Activated T-cell treated with anti-CD3 and anti-CD28 coated beads for 1 hour (primary cell): ENCODE measurements at regions not wholly inside any gene's neighbourhood (a gene's known extent, or its start where the extent isn't known, plus 50 kb on each side); places are given as distances from the start of the nearest gene placed in this dataset.

Experiments
- DNase-seq: peaks from one replicate; pipeline ENCODE4 v3.0.0-alpha.2; 2020; ENCODE audit warnings: low read depth

GRCh38 chr1:96996001-96996400 is 274.4 kb downstream of the PTBP2 start:
- no peak for DNase-seq

- no peak for DNase-seq
Measured at GRCh38 chr1:96997717-96998116, 276.1 kb downstream of the PTBP2 start.

GRCh38 chr1:96998466-96998865 is 276.9 kb downstream of the PTBP2 start:
- DNase-seq, result no peak

- DNase-seq, result no peak
Measured at GRCh38 chr1:96999191-96999590, 277.6 kb downstream of the PTBP2 start.

- DNase-seq, result no peak
Measured at GRCh38 chr1:97004054-97004453, 282.5 kb downstream of the PTBP2 start.

- DNase-seq, result no peak
Measured at GRCh38 chr1:97004743-97005142, 283.2 kb downstream of the PTBP2 start.

GRCh38 chr1:97006044-97006661 is 284.6 kb downstream of the PTBP2 start:
- no peak for DNase-seq

GRCh38 chr1:97007840-97008604 is 286.4 kb downstream of the PTBP2 start:
- DNase-seq, result no peak

GRCh38 chr1:97010566-97011264 is 289.1 kb downstream of the PTBP2 start:
- DNase-seq, result no peak

- no peak for DNase-seq
Measured at GRCh38 chr1:97013136-97013535, 291.6 kb downstream of the PTBP2 start.

GRCh38 chr1:97013941-97014340 is 292.4 kb downstream of the PTBP2 start:
- no peak for DNase-seq

- no peak for DNase-seq
Measured at GRCh38 chr1:97014426-97014825, 292.8 kb downstream of the PTBP2 start.

- no peak for DNase-seq
Measured at GRCh38 chr1:97017895-97018294, 296.3 kb downstream of the PTBP2 start.
